GM12874 (cell line): ENCODE measurements at regions not wholly inside any gene's neighbourhood (a gene's known extent, or its start where the extent isn't known, plus 50 kb on each side); places are given as distances from the start of the nearest gene placed in this dataset.

Source experiments
- CTCF ChIP-seq: IDR thresholded peaks from 2 replicates; pipeline ENCODE4 v1.5.1; 2011; ENCODE audit warnings: low read depth, mild to moderate bottlenecking, control low read depth, low read length, moderate library complexity; ENCODE audit not compliant: insufficient read depth

- no peak for TF ChIP-seq CTCF
These were observed 55.1 kb upstream of the SLC25A26 start for GRCh38 chr3:66165660-66166059.

- no peak for TF ChIP-seq CTCF
These were observed 56.6 kb upstream of the SLC25A26 start for GRCh38 chr3:66164155-66164554.

- no peak for TF ChIP-seq CTCF
These were observed 57.6 kb upstream of the SLC25A26 start for GRCh38 chr3:66163222-66163621.

- TF ChIP-seq CTCF = no peak
These were observed 58.0 kb upstream of the SLC25A26 start for GRCh38 chr3:66162766-66163165.

GRCh38 chr3:66158933-66159683, 61.7 kb upstream of the SLC25A26 start:
- TF ChIP-seq CTCF = no peak

GRCh38 chr3:66154444-66154861, 66.3 kb upstream of the SLC25A26 start:
- TF ChIP-seq CTCF = no peak

- TF ChIP-seq CTCF = no peak
These were observed 67.0 kb upstream of the SLC25A26 start for GRCh38 chr3:66153481-66154443.
